KMS-11 (cell line): ENCODE measurements at regions not wholly inside any gene's neighbourhood (a gene's known extent, or its start where the extent isn't known, plus 50 kb on each side); places are given as distances from the start of the nearest gene placed in this dataset.

ENCODE experiments used
- H2AFZ ChIP-seq: fragments of 200-600 bp; sonication (generic); 2 replicates; pipeline ENCODE4 v1.6.1; 2016; ENCODE audit warnings: antibody characterized with exemption, mixed run types, low read depth
- H3K27ac ChIP-seq: fragments of 200-600 bp; sonication (generic); 2 replicates; pipeline ENCODE4 v1.6.1; 2016; ENCODE audit warnings: mild to moderate bottlenecking, mixed run types
- H3K27me3 ChIP-seq: fragments of 200-600 bp; sonication (generic); 2 replicates; pipeline ENCODE4 v1.6.1; 2017; ENCODE audit warnings: mild to moderate bottlenecking, low read depth, mixed run types, moderate library complexity; ENCODE audit not compliant: insufficient read depth
- H3K36me3 ChIP-seq: fragments of 200-600 bp; sonication (generic); 2 replicates; pipeline ENCODE4 v1.6.1; 2017; ENCODE audit warnings: mild to moderate bottlenecking, mixed run types; ENCODE audit not compliant: insufficient read depth
- H3K4me1 ChIP-seq: fragments of 200-600 bp; sonication (generic); 2 replicates; pipeline ENCODE4 v1.6.1; 2016; ENCODE audit warnings: mild to moderate bottlenecking, low read depth, mixed run types; ENCODE audit not compliant: poor library complexity, severe bottlenecking
- H3K4me2 ChIP-seq: fragments of 200-600 bp; sonication (generic); 2 replicates; pipeline ENCODE4 v1.7.0; 2016; ENCODE audit warnings: mild to moderate bottlenecking, mixed run types
- H3K4me3 ChIP-seq: fragments of 200-600 bp; sonication (generic); IDR thresholded peaks from 2 replicates; pipeline ENCODE4 v1.6.1; 2017; ENCODE audit warnings: low read depth, low read length, mixed read lengths; ENCODE audit not compliant: insufficient read depth
- H3K79me2 ChIP-seq: fragments of 200-600 bp; sonication (generic); 2 replicates; pipeline ENCODE4 v1.6.1; 2016; ENCODE audit warnings: low read depth, mixed run types; ENCODE audit not compliant: insufficient read depth
- H3K9ac ChIP-seq: fragments of 200-600 bp; sonication (generic); 2 replicates; pipeline ENCODE4 v1.6.1; 2016; ENCODE audit warnings: mild to moderate bottlenecking, mixed run types
- H4K20me1 ChIP-seq: fragments of 200-600 bp; sonication (generic); 2 replicates; pipeline ENCODE4 v1.6.1; 2016; ENCODE audit warnings: mild to moderate bottlenecking, mixed run types; ENCODE audit not compliant: insufficient read depth
- TF ChIP-seq, protein P1 (sequence below): fragments of 200-600 bp; sonication (generic); conservative IDR thresholded peaks from 2 replicates; pipeline ENCODE4 v1.6.1; 2017; ENCODE audit warnings: low read depth, mild to moderate bottlenecking, antibody characterized with exemption, low read length, moderate library complexity, mixed read lengths

DNA sequence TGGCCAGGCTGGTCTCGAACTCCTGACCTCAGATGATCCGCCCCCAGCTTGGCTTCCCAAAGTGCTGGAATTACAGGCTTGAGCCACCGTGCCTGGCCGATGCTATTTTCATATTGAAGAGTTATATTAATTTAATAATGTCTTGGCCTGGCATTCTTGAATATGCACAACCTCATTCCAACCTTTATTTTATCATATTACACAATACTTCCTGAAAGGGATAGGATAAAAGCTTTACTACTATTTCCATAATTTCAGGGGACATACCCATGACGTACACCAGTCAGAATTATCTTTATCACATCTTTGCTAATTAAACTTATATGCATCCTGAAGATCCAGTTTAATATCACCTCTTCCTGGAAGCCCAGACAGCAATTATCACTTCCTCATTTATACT is 205.3 kb downstream of the ZIC4 start:
- Histone ChIP-seq H3K79me2 (no peaks in the 10 kb centered on the region), H3K4me3 (no peak overlapping the region), H2AFZ (no peak overlapping the region), H3K9ac (no peak overlapping the region), H3K4me2 (no peak overlapping the region), H3K4me1 (no peaks in the 10 kb centered on the region), H3K36me3 (no peaks in the 10 kb centered on the region), H3K27ac (no peak overlapping the region), H4K20me1 (no peaks in the 10 kb centered on the region), H3K27me3 (no peaks in the 10 kb centered on the region)
- TF ChIP-seq, protein P1, sequence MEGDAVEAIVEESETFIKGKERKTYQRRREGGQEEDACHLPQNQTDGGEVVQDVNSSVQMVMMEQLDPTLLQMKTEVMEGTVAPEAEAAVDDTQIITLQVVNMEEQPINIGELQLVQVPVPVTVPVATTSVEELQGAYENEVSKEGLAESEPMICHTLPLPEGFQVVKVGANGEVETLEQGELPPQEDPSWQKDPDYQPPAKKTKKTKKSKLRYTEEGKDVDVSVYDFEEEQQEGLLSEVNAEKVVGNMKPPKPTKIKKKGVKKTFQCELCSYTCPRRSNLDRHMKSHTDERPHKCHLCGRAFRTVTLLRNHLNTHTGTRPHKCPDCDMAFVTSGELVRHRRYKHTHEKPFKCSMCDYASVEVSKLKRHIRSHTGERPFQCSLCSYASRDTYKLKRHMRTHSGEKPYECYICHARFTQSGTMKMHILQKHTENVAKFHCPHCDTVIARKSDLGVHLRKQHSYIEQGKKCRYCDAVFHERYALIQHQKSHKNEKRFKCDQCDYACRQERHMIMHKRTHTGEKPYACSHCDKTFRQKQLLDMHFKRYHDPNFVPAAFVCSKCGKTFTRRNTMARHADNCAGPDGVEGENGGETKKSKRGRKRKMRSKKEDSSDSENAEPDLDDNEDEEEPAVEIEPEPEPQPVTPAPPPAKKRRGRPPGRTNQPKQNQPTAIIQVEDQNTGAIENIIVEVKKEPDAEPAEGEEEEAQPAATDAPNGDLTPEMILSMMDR, result no peak

DNA sequence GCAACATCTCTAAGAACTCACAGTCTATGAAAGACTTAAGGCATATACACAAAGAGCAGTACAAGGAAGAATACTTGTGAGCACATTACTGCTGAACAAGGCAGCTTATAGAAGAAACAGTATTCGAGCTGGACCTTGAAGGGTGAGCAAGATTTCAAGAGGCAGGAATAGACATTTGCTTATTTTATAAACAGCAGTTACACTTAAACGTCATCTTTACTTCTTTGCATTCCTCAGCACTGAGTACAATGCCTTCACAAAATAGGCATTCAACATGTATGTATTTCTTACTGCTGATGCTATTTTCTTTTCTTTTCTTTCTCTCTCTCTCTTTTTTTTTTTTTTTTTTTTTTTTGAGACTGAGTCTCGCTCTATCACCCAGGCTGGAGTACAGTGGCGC is 205.8 kb downstream of the ZIC4 start:
- no peak overlapping the region for H3K4me2 ChIP-seq

DNA sequence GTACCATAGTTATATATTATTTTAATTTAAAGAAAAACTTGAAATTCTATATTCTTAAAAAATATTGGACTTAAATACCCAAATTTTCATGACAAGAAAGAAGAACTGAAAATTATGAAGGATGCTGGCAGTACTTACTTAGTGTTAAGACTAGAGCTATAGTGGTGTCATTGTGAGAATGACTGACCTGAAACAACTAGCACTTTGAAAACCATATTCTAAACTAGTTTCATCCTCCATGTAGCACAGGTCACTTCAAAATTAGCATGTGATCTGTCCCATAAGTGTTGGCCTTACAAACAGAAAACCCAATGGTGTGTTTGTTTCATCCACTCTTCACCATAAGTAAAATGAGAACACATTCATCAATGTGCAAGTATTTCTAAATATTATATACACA is 208.6 kb downstream of the ZIC4 start:
- Histone ChIP-seq H3K36me3 (no peaks in the 10 kb centered on the region), H3K9ac (no peak overlapping the region), H3K4me3 (no peak overlapping the region), H3K27ac (no peak overlapping the region), H2AFZ (no peak overlapping the region), H3K4me1 (no peaks in the 10 kb centered on the region), H3K27me3 (no peaks in the 10 kb centered on the region), H4K20me1 (no peaks in the 10 kb centered on the region), H3K79me2 (no peaks in the 10 kb centered on the region), H3K4me2 (no peak overlapping the region)
- TF ChIP-seq, protein P1, result no peak

More for the DNA sequence above, 205.8 kb downstream of the ZIC4 start:
- Histone ChIP-seq H3K4me1 (no peaks in the 10 kb centered on the region), H3K4me3 (no peak overlapping the region), H2AFZ (no peak overlapping the region), H3K9ac (no peak overlapping the region), H3K36me3 (no peaks in the 10 kb centered on the region), H4K20me1 (no peaks in the 10 kb centered on the region), H3K79me2 (no peaks in the 10 kb centered on the region), H3K27me3 (no peaks in the 10 kb centered on the region), H3K27ac (no peak overlapping the region)
- TF ChIP-seq, protein P1, result no peak

DNA sequence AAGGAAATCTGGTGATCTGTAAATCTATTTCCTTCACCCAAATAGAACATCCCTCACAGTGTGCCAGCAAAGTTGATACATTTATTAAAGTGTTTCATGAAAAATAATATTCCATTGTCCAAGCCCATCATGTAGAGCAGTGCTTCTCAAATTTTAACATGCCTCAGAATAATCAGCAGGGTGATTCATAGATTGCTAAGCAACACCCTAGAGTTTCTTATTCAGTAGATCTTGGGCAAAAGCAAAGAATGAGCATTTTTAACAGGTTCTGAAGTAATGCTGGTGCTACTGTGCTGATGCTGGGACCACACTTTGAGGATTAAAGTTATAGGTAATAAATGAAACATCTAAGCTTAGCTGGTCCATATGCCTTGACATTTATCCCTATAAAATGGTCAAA is 210.5 kb downstream of the ZIC4 start:
- no peak overlapping the region for H3K4me2 ChIP-seq
- H3K9ac ChIP-seq, result no peak overlapping the region
- H2AFZ ChIP-seq, result no peak overlapping the region
- H3K4me1 ChIP-seq, result no peaks in the 10 kb centered on the region
- TF ChIP-seq, protein P1, result no peak
- no peak overlapping the region for H3K4me3 ChIP-seq
- no peaks in the 10 kb centered on the region for H3K27me3 ChIP-seq
- H3K36me3 ChIP-seq, result no peaks in the 10 kb centered on the region
- H3K27ac ChIP-seq, result no peak overlapping the region
- no peaks in the 10 kb centered on the region for H3K79me2 ChIP-seq
- no peaks in the 10 kb centered on the region for H4K20me1 ChIP-seq
